ENCODE measurements at regions not wholly inside any gene's neighbourhood (a gene's known extent, or its start where the extent isn't known, plus 50 kb on each side); places are given as distances from the start of the nearest gene placed in this dataset.

GRCh38 chr2:30371772-30372373, 75.2 kb upstream of the LCLAT1 start:
- DNase-seq: no peak

GRCh38 chr2:30372826-30373225, 74.2 kb upstream of the LCLAT1 start:
- no peak for DNase-seq

- DNase-seq: no peak
These were observed 73.2 kb upstream of the LCLAT1 start for GRCh38 chr2:30373881-30374302.

- no peak for DNase-seq
These were observed 72.7 kb upstream of the LCLAT1 start for GRCh38 chr2:30374380-30374779.

- no peak for DNase-seq
These were observed 71.1 kb upstream of the LCLAT1 start for GRCh38 chr2:30375915-30376314.

GRCh38 chr2:30379481-30379880, 67.6 kb upstream of the LCLAT1 start:
- no peak for DNase-seq

- DNase-seq: no peak
These were observed 66.2 kb upstream of the LCLAT1 start for GRCh38 chr2:30380824-30381223.

- DNase-seq: no peak
These were observed 64.8 kb upstream of the LCLAT1 start for GRCh38 chr2:30382162-30382783.

- DNase-seq: peak; percentile 8
These were observed 64.1 kb upstream of the LCLAT1 start for GRCh38 chr2:30382995-30383394.

GRCh38 chr2:30385327-30385726, 61.7 kb upstream of the LCLAT1 start:
- no peak for DNase-seq

GRCh38 chr2:30392097-30392496, 54.9 kb upstream of the LCLAT1 start:
- DNase-seq: no peak

GRCh38 chr2:30393510-30393909, 53.5 kb upstream of the LCLAT1 start:
- no peak for DNase-seq

GRCh38 chr2:30394096-30394495, 53.0 kb upstream of the LCLAT1 start:
- no peak for DNase-seq

- no peak for DNase-seq
These were observed 50.4 kb upstream of the LCLAT1 start for GRCh38 chr2:30396436-30397232.

All from NCI-H2029 (cell line).